GM19025 (cell line): ENCODE measurements at regions not wholly inside any gene's neighbourhood (a gene's known extent, or its start where the extent isn't known, plus 50 kb on each side); places are given as distances from the start of the nearest gene placed in this dataset.
"Not testable (repeated sequence)": the region's sequence is repeated elsewhere in the genome, so short reads cannot be mapped to it uniquely, and the experiment has no call there.

ENCODE experiments used
- ATAC-seq: cut with Tn5 transposase; IDR thresholded peaks from one replicate; pipeline ENCODE4 v1.9.1; 2021; ENCODE audit warnings: mild to moderate bottlenecking, low read depth, moderate library complexity; ENCODE audit not compliant: unreplicated experiment

DNA sequence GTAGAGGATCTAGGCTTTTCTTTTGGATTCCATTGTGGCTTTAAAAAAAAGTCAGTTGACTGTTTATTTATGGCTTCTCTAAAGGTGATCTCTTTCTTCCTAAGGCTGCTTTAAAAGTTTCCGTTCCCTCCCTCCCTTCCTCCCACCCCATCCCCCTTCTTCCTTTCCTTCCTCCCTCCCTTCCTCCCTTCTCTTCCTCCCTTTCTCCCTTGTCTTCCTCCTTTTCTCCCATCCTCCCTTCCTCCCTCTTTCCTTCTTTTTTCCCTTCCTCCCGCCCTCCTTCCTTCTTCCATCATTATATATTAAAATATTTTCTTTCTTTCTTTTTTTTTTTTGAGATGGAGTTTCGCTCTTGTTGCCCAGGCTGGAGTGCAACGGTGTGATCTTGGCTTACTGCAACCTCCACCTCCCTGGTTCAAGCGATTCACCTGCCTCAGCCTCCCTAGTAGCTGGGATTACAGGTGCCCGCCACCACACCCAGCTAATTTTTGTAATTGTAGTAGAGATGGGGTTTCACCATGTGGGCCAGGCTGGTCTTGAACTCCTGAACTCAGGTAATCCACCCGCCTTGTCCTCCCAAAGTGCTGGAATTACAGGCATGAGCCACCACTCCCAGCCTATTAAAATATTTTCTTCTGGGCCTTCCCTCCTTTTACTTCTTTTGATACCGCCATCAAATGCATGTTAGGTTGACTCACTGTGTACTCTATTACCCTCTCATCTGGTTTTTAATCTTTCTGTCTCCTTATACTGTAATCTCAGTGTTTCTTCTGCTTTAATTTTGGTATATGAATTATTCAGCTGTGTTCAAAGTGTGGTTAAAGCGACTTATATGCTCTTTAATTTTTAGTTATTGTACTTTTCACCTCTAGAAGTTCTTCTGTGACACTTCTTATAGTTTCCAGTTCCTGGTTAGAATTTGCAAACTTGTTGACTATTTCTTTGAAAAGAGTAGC lies 59.2 kb upstream of the ATP5PO start:
- no peak for ATAC-seq

DNA sequence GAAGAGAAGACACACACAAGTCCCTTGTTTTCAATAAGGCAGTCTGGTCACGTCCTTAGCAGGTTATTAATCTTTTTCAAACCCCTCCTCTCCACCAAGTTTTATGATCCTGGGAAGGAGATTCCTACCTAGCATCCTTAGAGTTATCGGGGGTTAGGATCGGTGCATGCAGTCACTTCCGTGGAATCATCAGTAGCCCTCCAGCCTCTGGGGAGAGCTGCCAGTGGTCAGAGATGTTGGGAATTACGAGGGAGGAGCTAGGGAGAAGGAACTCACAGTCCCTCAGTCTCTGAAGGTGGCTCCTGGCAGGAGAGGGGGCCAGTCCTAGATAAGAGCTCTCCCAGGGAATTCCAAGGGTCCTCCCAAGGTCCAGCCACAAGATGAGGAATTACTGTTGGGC lies 57.7 kb upstream of the ATP5PO start:
- no peak for ATAC-seq

DNA sequence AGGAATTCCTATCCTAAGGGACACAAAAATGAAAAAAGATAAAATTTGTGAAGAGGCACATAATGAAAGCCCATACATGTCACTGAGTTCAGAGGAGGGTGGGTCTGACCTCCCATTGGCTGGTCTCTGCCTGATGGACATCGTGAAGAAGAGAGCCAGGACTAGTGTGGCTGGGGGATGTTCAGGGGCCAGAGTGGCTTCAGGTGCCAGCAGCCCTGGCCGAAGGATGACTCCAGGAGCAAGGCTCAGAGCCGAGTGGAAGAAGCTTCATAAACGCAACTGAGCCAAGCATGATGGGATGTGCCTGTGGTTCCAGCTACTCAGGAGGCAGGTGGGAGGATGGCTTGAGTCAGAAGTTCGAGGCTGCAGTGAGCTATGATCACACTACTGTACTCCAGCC lies 56.9 kb upstream of the ATP5PO start:
- ATAC-seq = no peak

DNA sequence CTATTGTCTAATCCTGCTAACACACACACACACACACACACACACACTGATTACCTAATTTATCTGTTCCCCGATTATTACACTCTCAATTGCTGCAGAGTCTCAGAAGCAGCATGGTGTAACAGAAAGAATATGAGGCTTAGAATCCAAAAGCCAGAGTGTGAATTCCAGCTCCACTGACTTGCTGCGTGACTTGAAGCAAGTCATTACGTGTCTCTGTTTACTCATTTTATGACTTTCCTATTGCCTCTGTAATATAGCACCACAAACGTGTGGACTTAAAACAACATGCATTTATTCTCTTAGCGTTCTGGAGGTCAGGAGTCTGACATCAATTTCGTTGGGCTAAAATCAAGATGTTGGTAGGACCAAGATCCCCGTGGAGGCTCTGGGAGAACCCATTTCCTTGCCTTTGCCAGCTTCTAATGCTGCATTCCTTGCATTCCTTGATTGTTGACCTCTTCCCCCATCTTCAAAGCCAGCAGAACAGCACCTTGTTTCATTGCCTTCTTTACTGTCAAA lies 55.9 kb upstream of the ATP5PO start:
- no peak for ATAC-seq

DNA sequence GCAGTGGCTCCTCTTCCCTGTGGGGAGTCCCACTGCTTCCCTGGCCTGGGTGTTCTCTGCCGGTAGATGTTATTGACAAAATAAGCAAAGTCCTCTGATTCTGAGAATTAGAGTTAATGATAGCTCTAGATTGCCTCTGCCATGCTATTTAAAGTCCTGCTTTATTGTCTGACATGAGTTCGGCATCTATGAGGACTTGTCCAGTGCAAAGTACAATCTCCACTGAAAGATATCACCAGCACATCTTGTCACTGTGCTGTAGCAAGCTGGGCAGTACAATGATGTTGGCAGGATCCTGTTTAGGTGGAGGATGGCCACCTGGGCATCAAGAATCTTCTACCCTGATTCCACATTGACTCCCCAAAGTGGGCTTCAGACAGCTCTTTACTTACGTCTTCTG lies 54.0 kb upstream of the ATP5PO start:
- no peak for ATAC-seq

DNA sequence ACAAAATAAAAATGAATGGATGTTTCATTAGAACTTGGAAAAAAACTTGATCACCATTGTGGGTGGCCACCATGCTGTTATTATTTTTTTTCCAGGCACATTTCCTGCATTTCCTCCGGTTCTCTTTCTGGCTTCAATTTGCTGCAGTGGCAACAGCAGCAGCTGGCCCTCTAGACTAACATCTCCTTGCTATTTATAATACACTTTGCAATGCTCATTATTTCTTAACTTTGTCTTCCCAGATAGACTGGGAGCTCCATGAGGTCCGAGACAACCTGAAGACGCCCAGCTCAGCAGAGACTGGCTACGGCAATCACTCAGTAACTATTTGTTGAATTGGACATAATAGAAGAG lies 53.4 kb upstream of the ATP5PO start:
- no peak for ATAC-seq

DNA sequence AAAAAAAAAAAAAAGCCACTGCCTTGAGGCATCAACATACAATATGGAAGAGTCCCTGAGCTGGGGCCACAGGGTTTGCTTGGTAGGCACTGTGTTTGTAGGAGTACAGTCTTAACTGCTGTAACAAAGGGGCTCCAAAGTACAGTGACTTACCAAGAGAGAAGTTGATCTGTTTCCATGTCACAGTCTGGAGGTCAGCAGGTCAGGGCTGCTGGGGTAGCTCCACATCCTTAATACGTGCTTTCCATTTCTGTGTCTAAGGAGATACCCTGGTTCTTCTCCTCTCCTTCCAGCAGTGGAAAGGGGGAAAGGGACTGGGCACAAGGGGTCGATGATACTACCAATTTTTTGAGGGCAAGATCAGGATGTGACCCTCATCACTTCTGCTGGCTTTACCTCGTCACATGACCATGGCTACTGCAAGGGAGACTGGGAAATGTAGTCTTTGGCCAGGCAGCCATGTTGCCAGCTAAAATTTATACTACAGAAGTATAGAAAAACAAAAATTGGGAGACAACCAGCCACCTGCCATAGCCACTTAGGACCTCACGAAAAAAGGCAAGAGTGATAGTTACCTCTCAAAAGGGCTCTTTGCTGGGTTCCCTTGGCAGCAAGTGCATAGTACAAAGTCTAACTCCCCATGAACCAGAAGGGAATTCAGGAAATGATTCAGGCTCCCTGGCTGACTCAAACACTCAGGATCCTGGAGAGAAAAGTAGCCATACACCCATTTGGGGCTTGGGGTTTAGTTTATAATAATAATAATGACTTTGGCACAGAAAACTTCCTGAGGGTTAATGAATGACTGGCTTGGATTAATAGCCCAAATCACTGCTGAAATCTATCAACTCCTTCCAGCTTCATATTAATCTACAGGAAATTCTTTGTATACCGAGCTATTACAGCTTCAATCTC lies 52.7 kb upstream of the ATP5PO start:
- ATAC-seq = no peak

DNA sequence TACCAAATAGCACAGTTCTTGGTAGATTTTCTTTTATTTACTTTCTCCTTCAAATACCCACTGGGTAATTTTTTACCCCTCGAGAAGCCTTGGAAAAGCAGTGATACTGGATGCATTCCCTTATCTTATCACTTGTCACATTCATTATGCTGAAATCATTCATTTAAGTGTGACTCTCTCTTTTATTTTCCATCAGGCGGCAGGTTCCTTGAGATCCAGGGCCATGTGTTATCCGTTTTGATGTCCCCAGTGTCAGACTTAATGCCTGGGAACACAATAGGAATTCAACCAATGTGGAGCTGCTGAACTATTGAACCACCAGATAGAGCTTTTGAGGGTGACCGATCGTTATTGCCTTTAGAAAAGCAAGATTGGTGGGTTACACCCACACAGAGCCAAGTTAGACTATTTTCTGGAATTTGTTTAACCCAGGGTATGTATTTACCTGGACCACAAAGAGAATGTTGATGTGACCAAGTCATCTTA lies 51.5 kb upstream of the ATP5PO start:
- no peak for ATAC-seq

DNA sequence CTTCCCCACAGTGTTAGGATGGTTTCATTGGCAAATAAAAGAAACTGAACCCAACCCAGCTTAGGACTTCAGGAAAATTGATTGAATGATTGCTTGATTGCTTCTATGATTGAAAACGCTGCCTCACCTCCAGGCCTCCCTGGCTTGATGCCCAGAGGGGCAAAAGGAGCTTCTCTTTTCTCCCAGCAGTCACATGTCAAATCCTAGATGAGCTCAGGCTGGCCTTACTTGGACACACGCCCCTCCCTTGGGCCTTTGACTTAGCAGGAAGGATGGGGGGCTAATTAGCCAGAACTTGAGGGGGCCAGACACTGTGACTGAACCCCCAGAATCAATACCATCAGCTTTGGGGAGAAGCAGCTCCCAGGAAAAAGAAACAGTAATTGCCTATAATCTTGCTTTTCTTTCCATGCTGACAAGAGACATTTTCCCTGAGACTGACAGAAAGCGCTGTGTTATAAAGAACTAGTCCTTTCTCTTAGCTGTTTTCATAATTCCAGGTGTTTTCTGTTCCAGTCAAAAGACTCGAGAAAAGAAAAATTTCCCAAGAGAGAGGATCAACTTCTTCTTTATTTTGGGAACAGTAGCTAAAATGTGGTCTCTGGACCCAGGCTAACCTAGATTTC lies 50.8 kb upstream of the ATP5PO start:
- no peak for ATAC-seq

DNA sequence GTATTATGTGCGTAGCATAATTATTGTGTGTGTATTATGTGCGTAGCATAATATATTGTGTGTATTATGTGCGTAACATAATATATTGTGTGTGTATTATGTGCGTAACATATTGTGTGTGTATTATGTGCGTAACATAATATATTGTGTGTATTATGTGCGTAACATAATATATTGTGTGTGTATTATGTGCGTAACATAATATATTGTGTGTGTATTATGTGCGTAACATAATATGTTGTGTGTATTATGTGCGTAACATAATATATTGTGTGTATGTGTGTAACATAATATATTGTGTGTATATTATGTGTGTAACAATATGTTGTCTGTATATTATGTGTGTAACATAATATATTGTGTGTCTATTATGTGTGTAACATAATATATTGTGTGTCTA lies 50.1 kb upstream of the ATP5PO start:
- not testable (repeated sequence) for ATAC-seq
